NCI-H345 treated with DMSO at 0.1 percent for 48 hours (cell line): ENCODE measurements at regions not wholly inside any gene's neighbourhood (a gene's known extent, or its start where the extent isn't known, plus 50 kb on each side); places are given as distances from the start of the nearest gene placed in this dataset.

Source experiments
- DNase-seq: peaks from one replicate; lab custom pipeline; 2025; ENCODE audit not compliant: unreplicated experiment; lab: John Stamatoyannopoulos, UW

DNA sequence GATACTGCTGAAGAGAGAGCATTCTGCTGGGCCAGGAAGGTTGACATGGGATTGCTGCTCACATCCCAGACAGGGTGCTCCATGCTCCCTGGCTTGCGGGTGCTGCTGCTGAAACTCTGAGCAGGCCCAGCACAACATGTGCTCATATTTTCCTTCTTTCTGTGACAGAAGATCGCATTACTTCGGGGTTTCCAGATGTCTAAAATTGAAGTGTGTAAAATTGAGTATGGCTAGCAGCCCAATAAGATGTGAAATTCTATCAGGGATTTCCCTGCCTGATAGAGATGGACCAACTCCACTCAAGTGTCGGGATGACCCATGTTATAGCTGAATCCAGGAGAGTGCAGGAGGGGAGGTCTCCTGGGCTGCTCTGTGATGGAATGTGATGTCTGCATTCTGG, 55.6 kb upstream of the KL start:
- DNase-seq, result no peak

DNA sequence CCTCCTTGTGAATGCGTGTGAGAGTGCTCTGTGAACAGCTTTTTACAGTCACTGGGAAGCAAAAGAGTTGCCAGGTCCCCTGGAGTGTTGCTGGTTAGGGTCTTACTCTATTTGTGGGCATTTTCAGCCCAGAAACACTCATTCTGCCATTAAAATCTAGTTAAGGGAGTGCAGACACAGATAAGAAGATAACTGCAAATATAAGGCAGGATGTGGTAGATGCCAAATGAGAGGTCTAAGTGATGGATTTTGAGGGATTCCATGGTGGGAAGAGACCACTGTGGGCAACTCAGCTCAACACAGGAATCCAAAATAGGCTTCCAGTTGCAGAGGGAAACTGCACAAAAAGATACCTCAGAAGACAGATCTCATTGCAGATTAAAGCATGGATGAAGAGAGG, 54.5 kb upstream of the KL start:
- no peak for DNase-seq

DNA sequence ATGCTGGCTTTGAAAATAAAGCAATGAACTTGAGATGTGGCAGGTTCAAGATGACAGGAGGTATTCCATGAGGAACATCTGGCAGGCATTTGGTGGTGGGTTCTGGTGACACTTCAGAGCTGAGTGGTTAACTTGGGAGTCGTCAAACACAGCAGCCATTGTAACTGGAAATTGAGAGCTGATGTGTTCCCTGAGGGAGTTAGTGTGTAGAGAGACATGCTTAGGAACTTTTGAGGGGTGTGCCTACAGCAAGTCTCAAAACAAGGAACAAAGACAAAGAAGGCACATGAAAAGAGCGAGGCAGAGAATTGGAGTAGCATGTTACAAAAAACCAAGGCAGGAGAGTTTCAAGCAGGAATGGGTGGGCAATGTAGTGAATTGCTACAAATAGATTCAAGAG, 53.9 kb upstream of the KL start:
- DNase-seq, result no peak

DNA sequence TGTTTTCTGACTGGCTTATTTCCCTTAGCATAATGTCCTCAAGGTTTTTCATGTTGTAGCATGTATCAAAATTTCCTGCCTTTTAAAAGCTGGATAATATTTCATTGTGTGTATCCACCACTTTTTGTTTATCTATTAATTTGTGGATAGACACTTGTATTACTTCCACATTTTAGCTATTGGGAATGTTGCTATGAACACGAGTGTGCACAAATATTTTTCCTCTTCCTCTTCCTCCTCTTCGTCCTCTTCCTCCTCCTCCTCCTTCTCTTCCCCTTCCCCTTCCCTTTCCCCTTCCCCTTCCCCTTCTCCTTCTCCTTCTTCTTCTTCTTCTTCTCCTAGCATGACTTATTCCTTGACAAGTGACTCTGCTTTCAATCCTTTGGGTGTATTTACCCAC, 51.2 kb upstream of the KL start:
- DNase-seq, result no peak
